GM21515 (cell line): ENCODE measurements at regions not wholly inside any gene's neighbourhood (a gene's known extent, or its start where the extent isn't known, plus 50 kb on each side); places are given as distances from the start of the nearest gene placed in this dataset.

Experiments
- ATAC-seq: cut with Tn5 transposase; IDR thresholded peaks from one replicate; pipeline ENCODE4 v1.9.1; 2021; ENCODE audit not compliant: unreplicated experiment

DNA sequence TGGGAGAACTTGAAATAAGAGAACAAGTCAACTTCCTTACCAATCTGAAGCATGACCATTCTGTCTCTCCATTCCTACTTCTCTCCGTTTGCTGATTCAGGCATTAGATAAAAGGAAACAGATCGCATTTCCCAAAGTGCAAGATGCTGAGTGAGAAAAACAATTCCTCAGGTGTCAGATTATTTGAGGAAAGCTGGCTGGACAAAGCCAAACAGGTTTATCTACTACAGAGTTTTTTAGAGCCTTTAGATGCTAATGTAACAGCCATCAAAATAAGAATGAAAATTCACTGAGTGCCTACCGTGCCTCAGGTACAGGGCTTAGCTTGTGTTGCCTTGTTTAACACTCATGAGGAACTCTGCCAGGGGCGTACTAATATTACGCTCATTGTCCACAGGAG, 135.9 kb upstream of the MBL2 start:
- ATAC-seq: no peak

GRCh38 chr10:52906046-52906445, 133.5 kb upstream of the MBL2 start:
- no peak for ATAC-seq

DNA sequence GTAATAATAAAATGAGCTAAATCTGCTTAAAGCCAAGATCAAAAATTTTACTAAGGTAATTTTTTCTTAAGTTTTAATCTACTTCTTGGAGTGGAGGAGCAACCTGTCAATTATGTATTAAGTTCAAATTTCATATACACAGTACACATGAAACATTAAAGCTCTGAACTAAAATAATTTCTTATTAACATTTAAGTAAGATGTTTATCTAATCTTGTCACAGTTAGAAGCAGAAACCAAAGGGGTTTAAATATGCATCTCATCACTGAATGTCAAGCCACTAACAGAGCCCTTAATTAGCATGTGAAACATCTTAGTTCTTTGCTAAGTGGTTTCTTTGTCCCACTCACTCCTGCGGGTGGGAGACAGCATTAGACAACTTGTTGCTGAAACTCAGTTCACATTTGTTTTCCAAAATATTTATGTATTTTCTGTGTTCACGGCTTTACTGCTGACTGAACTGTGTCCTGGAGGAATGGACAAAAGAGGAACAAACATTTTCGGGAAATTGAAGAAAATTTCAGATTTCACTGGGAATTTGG, 130.9 kb upstream of the MBL2 start:
- ATAC-seq: no peak

GRCh38 chr10:52900593-52900992, 128.0 kb upstream of the MBL2 start:
- ATAC-seq: peak; percentile 74

- ATAC-seq: no peak
Observed at GRCh38 chr10:52897162-52897561, 124.6 kb upstream of the MBL2 start.

GRCh38 chr10:52895059-52895458, 122.5 kb upstream of the MBL2 start:
- ATAC-seq: no peak

GRCh38 chr10:52890281-52890680, 117.7 kb upstream of the MBL2 start:
- ATAC-seq: no peak

DNA sequence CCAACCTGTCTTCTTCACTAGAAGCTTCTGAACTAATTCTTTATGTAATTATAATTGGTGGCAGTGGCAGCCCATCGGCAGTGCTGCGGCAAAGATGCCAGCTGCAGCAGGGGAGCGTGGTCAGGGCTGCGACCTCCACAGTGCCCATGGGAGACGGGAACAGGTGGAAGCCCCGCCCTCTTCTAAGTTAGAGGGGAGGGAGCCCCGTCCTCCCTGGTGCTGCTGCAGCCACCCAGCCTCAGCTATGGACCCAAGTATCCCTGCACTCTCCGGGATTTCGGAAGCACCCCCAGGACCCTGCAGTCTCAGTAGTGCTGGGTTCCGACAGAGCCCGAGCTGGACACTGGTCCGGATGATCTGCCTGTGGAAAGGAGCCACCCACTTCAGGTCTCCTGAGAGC, 117.0 kb upstream of the MBL2 start:
- ATAC-seq: no peak

- peak; percentile 94 for ATAC-seq
Observed at GRCh38 chr10:52883996-52884871, 111.7 kb upstream of the MBL2 start.

DNA sequence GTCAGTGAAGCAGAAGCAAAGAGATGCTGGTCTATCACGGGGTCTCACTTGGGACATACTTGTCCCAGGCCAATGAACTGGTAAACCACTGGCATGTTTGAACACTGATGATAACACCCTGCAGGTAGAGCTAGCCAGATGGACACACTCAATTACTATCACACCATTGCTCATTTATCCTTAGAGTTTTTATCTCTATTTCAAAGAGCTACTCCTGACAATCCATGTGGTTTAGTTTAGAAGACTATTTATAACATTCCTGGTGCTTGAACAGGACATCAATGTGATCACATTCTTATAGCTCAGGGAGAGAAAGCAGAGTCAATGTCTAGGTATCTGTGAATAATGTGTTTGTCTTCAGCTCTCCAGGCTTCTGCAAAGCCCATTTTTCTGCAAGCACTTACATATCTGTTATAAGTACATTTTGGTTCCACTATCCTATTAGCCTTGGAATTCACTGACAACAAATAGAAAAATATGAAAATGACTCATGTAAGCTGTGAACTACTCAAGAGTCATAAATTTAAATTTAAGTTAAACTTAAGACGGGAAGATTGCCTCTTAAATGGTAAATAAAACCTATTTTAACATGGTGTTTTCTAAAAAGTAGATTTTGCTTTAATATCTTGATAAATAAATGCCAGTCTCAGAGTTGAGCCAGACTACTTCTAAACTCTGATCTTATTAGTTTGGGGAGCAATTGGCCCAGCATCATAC, 106.7 kb upstream of the MBL2 start:
- ATAC-seq: no peak

DNA sequence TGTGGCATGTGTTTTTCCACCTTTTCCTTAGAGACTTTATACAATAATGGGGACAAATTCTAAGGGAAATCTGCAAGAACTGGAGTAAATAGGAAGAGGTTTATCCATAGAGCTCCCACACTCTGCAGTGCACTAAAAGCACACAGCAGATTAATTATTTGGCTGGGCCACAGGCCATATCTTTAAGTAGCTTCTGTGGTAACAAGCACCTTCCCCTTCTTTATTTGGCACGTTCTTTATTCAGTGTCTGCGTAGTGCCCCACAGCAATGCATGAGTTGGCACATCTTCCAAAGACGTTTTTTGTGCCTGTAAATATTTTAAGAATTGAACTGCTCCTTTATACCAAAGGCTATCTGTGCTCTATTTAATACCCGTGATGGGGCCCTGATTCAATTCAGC, 104.9 kb upstream of the MBL2 start:
- ATAC-seq: no peak

- ATAC-seq: no peak
Observed at GRCh38 chr10:52875336-52875735, 102.8 kb upstream of the MBL2 start.

GRCh38 chr10:52874581-52874980, 102.0 kb upstream of the MBL2 start:
- no peak for ATAC-seq

DNA sequence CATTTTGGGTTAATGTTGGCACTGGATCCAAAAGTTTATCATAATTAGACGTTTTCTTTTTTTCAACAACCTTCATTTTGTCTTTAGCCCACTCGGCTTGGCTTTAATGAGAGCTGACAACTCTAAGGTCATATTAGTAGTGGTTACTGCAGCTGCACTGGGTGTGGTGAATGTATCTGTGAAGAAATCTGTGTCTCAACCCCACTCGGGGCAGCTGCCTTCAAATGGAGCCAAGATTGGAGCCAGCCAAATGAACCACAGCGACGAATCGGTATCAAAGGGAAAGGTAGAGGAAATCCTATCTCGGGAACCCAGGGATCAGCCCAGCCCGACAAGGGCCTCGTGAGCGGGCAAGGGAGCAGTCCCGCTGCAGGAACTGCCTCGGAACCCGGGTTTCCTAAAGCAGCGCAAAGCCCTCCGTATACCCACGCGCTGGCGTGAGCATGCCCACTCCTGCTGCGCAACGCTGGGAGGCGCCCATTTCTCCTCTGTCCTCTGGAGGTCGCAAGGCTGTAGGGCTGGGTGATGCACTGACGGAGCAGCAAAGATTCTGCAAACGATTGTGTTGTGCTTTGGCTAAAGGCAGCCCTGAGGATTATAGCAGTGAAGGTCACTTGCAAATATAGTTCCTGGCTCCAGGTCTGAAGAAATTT, 98.7 kb upstream of the MBL2 start:
- ATAC-seq: no peak

DNA sequence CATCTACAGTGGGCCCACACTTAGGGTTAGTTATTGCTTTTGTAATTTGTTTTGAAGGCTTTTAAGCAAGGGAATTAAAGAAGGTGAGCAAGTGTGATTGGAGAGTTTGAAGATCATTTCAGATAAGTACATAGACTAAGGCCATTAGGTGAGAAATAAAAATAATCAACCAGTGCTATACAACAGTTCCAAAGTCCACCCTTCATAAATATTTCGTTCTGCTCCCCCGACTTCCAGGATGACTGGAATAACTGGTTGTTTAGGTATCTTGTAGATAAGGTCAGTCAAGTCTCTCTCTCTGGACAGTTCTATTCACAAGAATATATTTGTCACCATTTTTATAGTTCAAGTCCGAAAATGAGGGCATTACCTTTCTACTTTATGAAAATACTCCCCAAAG, 98.0 kb upstream of the MBL2 start:
- ATAC-seq: no peak

DNA sequence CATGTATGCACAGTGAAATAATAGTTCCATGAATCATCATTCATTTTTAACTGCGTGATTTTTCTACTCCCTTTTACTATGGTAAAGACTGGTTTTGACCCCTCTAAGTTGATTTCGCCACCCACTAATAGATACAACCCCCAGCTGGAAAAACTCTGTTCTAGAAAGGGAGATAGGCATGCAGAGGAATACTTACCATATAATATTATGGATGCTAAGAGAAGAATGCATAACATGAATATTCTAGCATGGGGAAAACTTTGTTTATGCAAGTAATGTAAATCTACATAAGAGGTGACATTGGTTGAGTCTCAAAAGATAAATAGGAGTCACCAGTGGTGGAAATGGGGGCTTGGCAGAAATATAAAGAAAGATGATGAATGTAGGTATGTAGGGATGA, 97.3 kb upstream of the MBL2 start:
- ATAC-seq: no peak

- ATAC-seq: no peak
Observed at GRCh38 chr10:52865213-52865612, 92.6 kb upstream of the MBL2 start.

- no peak for ATAC-seq
Observed at GRCh38 chr10:52864201-52865106, 91.9 kb upstream of the MBL2 start.

DNA sequence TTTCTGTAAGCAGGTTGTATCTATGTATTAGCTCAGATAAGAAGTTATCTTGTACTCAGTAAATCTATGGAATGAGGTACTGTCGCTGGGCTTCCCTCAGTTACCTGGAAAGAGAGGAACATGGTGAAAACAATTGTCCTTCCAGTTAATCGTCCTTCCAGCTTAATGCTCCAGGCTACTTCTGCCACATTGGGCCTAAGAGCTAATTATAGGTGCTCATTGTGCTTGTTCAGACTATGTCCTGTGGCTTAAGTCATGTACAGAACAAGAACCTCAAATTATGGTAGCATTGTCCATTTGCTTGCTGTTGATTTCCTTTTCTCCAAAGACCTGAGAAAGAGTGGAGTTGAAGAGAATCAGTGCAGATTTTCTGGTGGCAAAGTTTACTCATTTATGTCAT, 86.1 kb upstream of the MBL2 start:
- ATAC-seq: no peak

DNA sequence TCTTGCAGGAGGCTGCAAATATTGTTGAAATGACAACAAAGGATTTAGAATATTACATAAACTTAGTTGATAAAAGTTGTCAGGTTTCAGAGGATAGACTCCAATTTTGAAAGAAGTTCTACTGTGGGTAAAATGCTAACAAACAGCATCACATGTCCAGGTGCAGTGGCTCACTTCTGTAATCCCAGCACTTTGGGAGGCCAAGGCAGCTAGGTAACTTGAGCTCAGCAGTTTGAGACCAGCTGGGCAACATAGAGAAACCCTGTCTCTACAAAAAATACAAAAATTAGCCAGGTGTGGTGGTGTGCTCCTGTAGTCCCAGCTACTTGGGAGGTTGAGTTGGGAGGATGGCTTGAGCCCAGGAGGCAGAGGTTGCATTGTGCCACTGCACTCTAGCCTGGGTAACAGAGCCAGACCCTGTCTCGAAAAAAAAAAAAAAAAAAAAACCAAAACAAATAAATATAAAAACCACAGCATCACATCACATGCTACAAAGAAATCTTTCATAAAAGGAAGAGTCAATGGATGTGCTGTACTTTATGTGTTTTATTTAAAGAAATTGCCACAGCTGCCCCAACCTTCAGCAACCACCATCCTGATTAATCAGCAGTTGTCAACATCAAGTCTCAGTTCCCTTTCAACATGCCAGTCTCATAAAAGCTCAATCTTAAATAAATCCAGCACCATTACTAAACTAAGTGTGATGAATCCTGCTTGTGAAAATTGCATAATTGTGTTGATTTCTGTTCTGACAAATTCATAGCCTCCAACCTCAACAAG, 83.2 kb upstream of the MBL2 start:
- no peak for ATAC-seq
